Stimulated activated CD4-positive, alpha-beta T cell treated with anti-CD3 and anti-CD28 coated beads, Interleukin-4, amount 100 ng/mL, for 48 hours (primary cell): ENCODE measurements at regions not wholly inside any gene's neighbourhood (a gene's known extent, or its start where the extent isn't known, plus 50 kb on each side); places are given as distances from the start of the nearest gene placed in this dataset.

ENCODE experiments used
- DNase-seq, 2 donors: peaks; one replicate each; pipeline ENCODE4 v3.0.0-alpha.2; 2020; ENCODE audit warnings: low read depth in 2 of 2

GRCh38 chr11:112513417-112513816 is 252.8 kb upstream of the PLET1 start:
- DNase-seq = no peak

GRCh38 chr11:112514011-112514740 is 253.5 kb upstream of the PLET1 start:
- DNase-seq = no peak

GRCh38 chr11:112516261-112516660 is 255.6 kb upstream of the PLET1 start:
- DNase-seq = no peak

GRCh38 chr11:112516755-112517154 is 256.1 kb upstream of the PLET1 start:
- DNase-seq = no peak

- no peak for DNase-seq
These were observed 257.7 kb upstream of the PLET1 start for GRCh38 chr11:112518371-112518770.

- no peak for DNase-seq
These were observed 259.1 kb upstream of the PLET1 start for GRCh38 chr11:112519751-112520150.

GRCh38 chr11:112520354-112520753 is 259.7 kb upstream of the PLET1 start:
- no peak for DNase-seq

- DNase-seq = no peak
These were observed 261.9 kb upstream of the PLET1 start for GRCh38 chr11:112522536-112522935.

GRCh38 chr11:112523031-112523430 is 262.4 kb upstream of the PLET1 start:
- no peak for DNase-seq

GRCh38 chr11:112523477-112523876 is 262.8 kb upstream of the PLET1 start:
- no peak for DNase-seq

GRCh38 chr11:112523951-112524350 is 263.3 kb upstream of the PLET1 start:
- DNase-seq = no peak

- no peak for DNase-seq
These were observed 264.1 kb upstream of the PLET1 start for GRCh38 chr11:112524798-112525197.

GRCh38 chr11:112525270-112525669 is 264.6 kb upstream of the PLET1 start:
- DNase-seq = no peak

GRCh38 chr11:112525844-112526590 is 265.4 kb upstream of the PLET1 start:
- no peak for DNase-seq

- no peak for DNase-seq
These were observed 266.2 kb upstream of the PLET1 start for GRCh38 chr11:112526699-112527416.

- DNase-seq = no peak
These were observed 268.4 kb upstream of the PLET1 start for GRCh38 chr11:112529071-112529470.

GRCh38 chr11:112532506-112532905 is 271.8 kb upstream of the PLET1 start:
- no peak for DNase-seq

GRCh38 chr11:112533682-112534081 is 273.0 kb upstream of the PLET1 start:
- DNase-seq = no peak

GRCh38 chr11:112534208-112534607 is 273.5 kb upstream of the PLET1 start:
- DNase-seq = no peak

GRCh38 chr11:112537026-112537425 is 276.4 kb upstream of the PLET1 start:
- DNase-seq = no peak

- DNase-seq = no peak
These were observed 277.2 kb upstream of the PLET1 start for GRCh38 chr11:112537846-112538330.

GRCh38 chr11:112538534-112539280 is 278.0 kb upstream of the PLET1 start:
- no peak for DNase-seq
